ENCODE measurements at regions not wholly inside any gene's neighbourhood (a gene's known extent, or its start where the extent isn't known, plus 50 kb on each side); places are given as distances from the start of the nearest gene placed in this dataset.

DNA sequence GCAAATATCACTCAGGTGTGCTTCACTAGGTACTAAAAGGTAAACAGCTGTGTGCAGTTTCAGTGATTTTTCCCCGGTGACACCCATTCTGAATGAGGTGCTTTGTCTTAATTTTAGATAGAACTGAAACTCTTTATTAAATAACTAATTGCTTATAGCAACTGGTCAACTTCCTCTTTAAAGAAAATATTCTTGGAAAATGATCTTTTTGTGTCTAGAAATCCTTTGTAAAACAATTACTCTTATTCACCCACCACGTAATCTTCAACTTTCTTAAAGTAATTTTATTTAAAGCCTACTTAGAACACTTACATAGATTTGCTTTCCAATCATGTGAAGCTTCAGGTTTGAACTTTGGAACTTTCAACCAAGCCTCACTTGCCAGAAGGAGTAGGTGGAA, 57.9 kb upstream of the RMDN2 start:
- no peak for ATAC-seq
- Mint-ChIP-seq H3K36me3 (no peaks in the 10 kb centered on the region), H3K9me3 (no peaks in the 10 kb centered on the region), H3K27me3 (peaks cover 28 to 45% of the 10 kb centered on the region in 2 donors), H3K27ac (no peak overlapping the region), H3K4me3 (no peak overlapping the region), H3K4me1 (ENCODE audit: low read depth in 2 of 2) (peaks cover 4 to 16% of the 10 kb centered on the region in 2 donors)
- DNase-seq (ENCODE audit: low spot score), result no peak

DNA sequence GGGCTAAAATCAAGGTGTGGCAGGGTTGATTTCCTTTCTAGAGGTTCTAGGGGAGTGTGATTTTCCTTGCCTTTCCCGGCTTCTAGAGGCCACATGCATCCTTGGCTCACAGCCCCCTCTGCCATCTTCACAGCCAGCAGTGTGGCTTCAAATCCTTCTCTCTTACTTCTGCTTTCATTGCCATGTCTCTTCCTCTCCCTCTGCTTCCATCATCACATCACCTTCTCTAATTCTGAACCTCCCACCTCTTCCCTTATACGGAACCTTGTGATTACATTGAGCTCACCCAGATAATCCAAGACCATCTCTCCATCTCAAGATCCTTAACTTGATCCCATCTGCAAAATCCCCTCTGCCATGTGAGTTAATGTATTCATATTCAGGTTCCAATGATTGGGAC, 56.2 kb upstream of the RMDN2 start:
- no peak for DNase-seq (ENCODE audit: low spot score)
- Mint-ChIP-seq H3K27me3 (peaks cover 16 to 31% of the 10 kb centered on the region in 2 donors), H3K27ac (no peak overlapping the region), H3K9me3 (no peaks in the 10 kb centered on the region), H3K4me3 (no peak overlapping the region), H3K4me1 (ENCODE audit: low read depth in 2 of 2) (peaks cover 14 to 30% of the 10 kb centered on the region in 2 donors), H3K36me3 (no peaks in the 10 kb centered on the region)
- ATAC-seq, result no peak

DNA sequence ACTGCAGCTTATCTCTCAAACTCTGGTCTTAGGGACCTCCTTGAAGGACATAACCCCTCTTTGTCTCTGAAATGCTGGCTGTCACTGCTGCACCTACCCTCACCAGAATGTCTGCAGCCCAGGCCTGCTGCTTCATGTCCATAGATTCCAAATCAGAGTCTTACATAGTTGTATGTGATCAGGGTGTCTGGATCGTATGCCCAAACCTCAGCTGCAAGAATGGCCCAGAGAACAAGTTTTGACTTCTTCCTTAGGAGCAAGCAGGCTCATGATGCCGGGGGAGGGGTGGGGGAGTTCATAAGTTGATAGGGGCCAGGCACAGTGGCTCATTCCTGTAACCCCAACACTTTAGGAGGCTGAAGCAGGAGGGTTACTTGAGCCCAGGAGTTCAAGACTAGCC, 55.8 kb upstream of the RMDN2 start:
- ATAC-seq (no peak), DNase-seq (ENCODE audit: low spot score) (no peak)
- H3K9me3 Mint-ChIP-seq, result no peaks in the 10 kb centered on the region
- H3K4me3 Mint-ChIP-seq, result no peak overlapping the region
- H3K4me1 Mint-ChIP-seq (ENCODE audit: low read depth in 2 of 2), result peaks cover 14 to 30% of the 10 kb centered on the region in 2 donors
- H3K27me3 Mint-ChIP-seq, result peaks cover 15 to 26% of the 10 kb centered on the region in 2 donors
- H3K27ac Mint-ChIP-seq, result no peak overlapping the region
- H3K36me3 Mint-ChIP-seq, result no peaks in the 10 kb centered on the region

DNA sequence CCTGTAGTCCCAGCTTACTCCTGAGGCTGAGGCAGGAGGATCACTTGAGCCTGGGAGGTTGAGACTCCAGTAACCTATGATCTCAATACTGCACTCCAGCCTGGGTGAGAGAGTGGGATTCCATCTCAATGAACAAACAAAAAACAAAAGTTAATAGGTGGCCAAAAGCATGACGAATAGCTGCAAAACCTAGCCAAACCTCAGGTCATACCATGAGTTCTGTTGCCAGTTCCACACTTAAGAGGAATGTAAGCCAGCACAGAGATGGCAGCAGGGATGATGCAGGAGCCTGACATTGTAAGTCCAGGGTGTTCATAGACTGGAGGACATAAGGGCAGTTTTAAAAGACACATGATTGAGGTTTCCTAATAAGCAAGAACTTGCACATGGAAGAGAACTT, 55.3 kb upstream of the RMDN2 start:
- Mint-ChIP-seq H3K9me3 (no peaks in the 10 kb centered on the region), H3K27ac (no peak overlapping the region), H3K36me3 (no peaks in the 10 kb centered on the region), H3K4me1 (ENCODE audit: low read depth in 2 of 2) (peaks cover 14 to 30% of the 10 kb centered on the region in 2 donors), H3K4me3 (no peak overlapping the region), H3K27me3 (peaks cover 20 to 29% of the 10 kb centered on the region in 2 donors)
- ATAC-seq (no peak), DNase-seq (ENCODE audit: low spot score) (no peak)

DNA sequence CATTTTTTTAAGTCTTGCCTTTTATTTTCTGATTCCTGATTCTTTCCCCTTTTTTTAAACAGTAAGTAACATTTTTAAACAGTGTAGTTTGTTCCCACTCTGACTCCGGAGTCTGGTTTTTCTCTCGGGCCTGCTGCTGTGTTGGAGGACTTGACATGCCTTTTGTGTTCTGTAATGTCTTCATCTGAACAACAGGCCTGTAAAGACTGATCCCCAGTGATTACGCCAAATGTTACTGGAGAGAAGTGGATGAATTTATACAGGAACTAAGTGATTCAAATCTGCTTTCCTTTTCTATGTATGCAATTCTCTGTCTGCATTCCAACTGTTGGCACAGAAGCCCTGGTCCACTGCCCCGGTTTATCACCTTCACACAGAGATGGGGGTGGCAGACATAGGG, 54.3 kb upstream of the RMDN2 start:
- no peak for DNase-seq (ENCODE audit: low spot score)
- no peak for ATAC-seq
- no peak overlapping the region for H3K4me3 Mint-ChIP-seq
- peaks cover 14 to 30% of the 10 kb centered on the region in 2 donors for H3K4me1 Mint-ChIP-seq (ENCODE audit: low read depth in 2 of 2)
- H3K9me3 Mint-ChIP-seq, result no peaks in the 10 kb centered on the region
- peak overlapping the region in 1 of 2 donors; percentile 93 for H3K27ac Mint-ChIP-seq
- no peaks in the 10 kb centered on the region for H3K36me3 Mint-ChIP-seq
- H3K27me3 Mint-ChIP-seq, result peaks cover 16 to 22% of the 10 kb centered on the region in 2 donors

DNA sequence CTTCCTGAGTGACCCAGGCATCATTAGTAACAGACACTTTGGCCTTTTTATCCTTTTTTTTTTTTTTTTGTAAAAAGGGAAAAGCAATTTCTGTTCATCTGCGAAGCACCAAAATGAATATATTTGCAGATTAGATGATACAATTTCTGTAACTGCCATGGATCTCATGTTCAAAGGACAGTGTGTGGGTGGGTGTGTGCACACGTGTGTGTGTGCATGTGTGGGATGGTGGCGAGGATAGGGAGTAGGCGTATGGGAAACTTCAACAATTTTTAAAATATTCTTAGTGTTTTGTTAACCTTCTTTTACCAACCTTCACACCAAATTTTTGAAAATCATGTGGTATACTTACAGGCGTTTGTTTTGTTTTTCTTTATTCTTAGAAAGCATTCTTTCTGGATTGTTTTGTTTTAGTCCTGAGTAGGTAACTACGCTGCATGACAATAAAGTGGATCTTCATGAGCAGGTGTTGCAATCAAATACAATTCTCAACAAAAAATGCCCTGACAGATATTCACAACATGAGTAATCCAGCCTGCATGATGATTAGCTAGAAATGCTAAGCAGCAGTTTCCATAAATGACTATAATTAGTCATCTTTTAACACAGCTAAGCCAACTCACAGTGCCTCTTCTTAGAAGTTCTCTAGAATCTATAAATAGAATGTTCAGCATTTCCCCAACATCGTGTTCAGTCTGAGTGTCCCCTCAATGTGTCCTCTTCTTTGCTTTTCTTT, 53.5 kb upstream of the RMDN2 start:
- Mint-ChIP-seq H3K36me3 (no peaks in the 10 kb centered on the region), H3K4me3 (peak overlapping the region; percentile 90), H3K9me3 (no peaks in the 10 kb centered on the region), H3K4me1 (ENCODE audit: low read depth in 2 of 2) (peaks cover 14 to 30% of the 10 kb centered on the region in 2 donors), H3K27ac (peak overlapping the region; percentile 64 to 93), H3K27me3 (peaks cover 15 to 16% of the 10 kb centered on the region in 2 donors)
- ATAC-seq (peak; percentile 85 to 94), DNase-seq (ENCODE audit: low spot score) (no peak)

DNA sequence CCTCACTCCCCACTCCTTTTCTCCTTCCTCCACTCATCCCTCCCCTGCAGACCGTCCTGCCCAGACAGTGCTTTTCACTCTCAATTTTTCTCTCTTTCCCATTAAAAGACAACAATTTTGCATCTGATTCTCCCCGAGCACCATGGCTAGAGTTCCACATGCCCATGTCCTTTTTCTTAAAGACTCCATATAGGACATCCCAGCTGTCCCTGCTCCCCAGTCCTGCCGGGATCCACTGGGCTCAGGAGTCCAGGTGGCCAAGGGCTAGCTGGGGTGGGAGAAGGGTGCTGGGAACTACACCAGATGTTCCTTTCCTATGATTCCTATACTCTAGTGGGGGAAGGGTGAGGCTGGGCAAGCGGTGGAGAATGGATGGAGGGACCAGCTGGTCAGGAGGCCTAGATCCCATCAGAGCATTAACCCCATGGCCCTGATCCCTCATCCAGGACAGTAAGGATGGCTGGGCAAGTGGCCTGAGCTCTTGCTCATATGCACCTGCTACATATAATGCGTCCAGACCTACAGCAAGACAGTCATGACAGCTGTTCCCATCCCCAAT, 52.8 kb upstream of the RMDN2 start:
- peaks cover 14 to 15% of the 10 kb centered on the region in 2 donors for H3K27me3 Mint-ChIP-seq
- H3K4me1 Mint-ChIP-seq (ENCODE audit: low read depth in 2 of 2), result peaks cover 14 to 30% of the 10 kb centered on the region in 2 donors
- DNase-seq (ENCODE audit: low spot score) (no peak), ATAC-seq (peak in 1 of 2 donors; percentile 1)
- peak overlapping the region; percentile 90 for H3K4me3 Mint-ChIP-seq
- H3K36me3 Mint-ChIP-seq, result no peaks in the 10 kb centered on the region
- peak overlapping the region; percentile 64 to 93 for H3K27ac Mint-ChIP-seq
- no peaks in the 10 kb centered on the region for H3K9me3 Mint-ChIP-seq

DNA sequence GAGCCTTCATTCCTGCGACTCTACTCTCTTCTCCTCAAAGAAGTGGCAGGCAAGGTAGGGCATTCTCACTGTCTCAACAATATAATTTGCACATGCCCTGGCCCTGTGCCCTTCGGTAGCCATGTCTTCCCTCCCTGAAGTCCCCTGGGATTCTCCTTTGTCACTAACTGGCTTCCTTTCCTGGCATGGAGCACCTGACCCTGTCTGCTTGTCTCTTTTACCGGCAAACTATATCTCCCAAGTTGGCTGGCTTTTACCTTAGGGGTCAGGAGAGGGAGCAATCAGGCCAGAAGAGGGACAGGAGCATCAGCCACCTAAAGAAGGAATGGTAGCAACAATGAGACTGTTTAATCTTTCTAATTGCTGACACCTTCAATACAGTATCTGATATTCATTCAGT, 51.9 kb upstream of the RMDN2 start:
- H3K9me3 Mint-ChIP-seq, result no peaks in the 10 kb centered on the region
- ATAC-seq (no peak), DNase-seq (ENCODE audit: low spot score) (no peak)
- H3K4me3 Mint-ChIP-seq, result peak overlapping the region; percentile 90
- no peaks in the 10 kb centered on the region for H3K36me3 Mint-ChIP-seq
- H3K4me1 Mint-ChIP-seq (ENCODE audit: low read depth in 2 of 2), result peaks cover 14 to 30% of the 10 kb centered on the region in 2 donors
- H3K27me3 Mint-ChIP-seq, result peaks cover 11 to 12% of the 10 kb centered on the region in 2 donors
- peak overlapping the region; percentile 60 to 93 for H3K27ac Mint-ChIP-seq

DNA sequence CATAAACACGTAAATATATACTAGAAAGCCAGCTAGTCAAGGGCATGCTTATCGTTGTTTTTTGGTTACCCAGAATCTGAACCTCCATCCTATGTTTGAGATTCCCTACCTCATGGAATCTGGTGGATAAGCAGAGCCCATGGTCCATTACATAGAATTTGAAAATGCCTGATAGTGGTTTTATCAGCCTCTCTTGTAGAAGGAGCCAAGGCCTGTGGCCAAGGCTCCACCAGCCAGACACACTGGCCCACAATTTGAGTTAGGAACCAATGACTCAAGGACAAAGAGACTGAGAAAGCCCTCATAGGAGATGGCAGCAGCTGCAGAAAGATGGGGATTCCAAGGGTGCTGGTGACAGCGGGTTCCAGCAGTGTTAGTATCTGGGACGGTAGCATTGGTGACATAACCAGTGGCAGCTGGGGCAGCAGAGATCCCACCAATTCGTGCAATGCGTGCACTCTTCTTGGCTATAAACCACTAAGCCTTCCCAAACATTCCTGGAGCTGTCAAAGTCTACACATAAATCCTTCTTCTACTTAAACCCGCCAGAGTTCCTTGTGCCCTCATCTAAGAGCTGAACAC, 51.2 kb upstream of the RMDN2 start:
- H3K36me3 Mint-ChIP-seq, result no peaks in the 10 kb centered on the region
- no peaks in the 10 kb centered on the region for H3K9me3 Mint-ChIP-seq
- ATAC-seq, result no peak
- H3K4me3 Mint-ChIP-seq, result no peak overlapping the region
- H3K27ac Mint-ChIP-seq, result peak overlapping the region in 1 of 2 donors; percentile 93
- peaks cover 8 to 12% of the 10 kb centered on the region in 2 donors for H3K27me3 Mint-ChIP-seq
- no peak for DNase-seq (ENCODE audit: low spot score)
- H3K4me1 Mint-ChIP-seq (ENCODE audit: low read depth in 2 of 2), result peaks cover 14 to 30% of the 10 kb centered on the region in 2 donors

DNA sequence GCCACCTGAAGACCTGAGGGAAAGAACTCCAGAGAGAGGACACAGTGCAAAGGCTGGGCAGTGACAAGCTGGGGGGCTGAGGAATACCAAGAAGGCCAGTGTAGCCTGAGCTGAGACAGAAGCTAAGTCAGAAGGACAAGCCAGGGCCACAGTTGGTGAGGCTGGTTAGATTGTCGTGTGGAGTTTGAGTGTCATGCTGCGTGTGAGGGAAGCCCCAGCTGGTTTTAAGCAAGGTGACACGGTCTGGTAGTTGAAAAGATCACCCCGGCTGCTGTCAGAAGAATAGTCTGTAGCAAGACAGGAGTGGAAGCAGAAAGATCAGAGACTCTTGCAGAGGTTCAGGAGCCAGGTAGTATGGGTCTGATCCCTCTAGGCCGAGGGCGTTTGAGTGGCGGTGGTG, 50.6 kb upstream of the RMDN2 start:
- no peaks in the 10 kb centered on the region for H3K9me3 Mint-ChIP-seq
- peak overlapping the region in 1 of 2 donors; percentile 3 for H3K27ac Mint-ChIP-seq
- ATAC-seq, result no peak
- peaks cover 9 to 10% of the 10 kb centered on the region in 2 donors for H3K27me3 Mint-ChIP-seq
- no peaks in the 10 kb centered on the region for H3K36me3 Mint-ChIP-seq
- peaks cover 14 to 30% of the 10 kb centered on the region in 2 donors for H3K4me1 Mint-ChIP-seq (ENCODE audit: low read depth in 2 of 2)
- no peak overlapping the region for H3K4me3 Mint-ChIP-seq
- DNase-seq (ENCODE audit: low spot score), result no peak

Data from natural killer cell treated with Interleukin-12 subunit alpha and Interleukin-12 subunit beta and Interleukin-15 and Interleukin-18, amount 100 ng/mL, for 72 hours (primary cell).